Ectodermal cell (in vitro differentiated cells): ENCODE measurements at regions not wholly inside any gene's neighbourhood (a gene's known extent, or its start where the extent isn't known, plus 50 kb on each side); places are given as distances from the start of the nearest gene placed in this dataset.
"Not testable (repeated sequence)": the region's sequence is repeated elsewhere in the genome, so short reads cannot be mapped to it uniquely, and the experiment has no call there.

Experiments
- H3K27ac ChIP-seq: 2 replicates; pipeline ENCODE4 v1.7.0; 2013; ENCODE audit warnings: mild to moderate bottlenecking, low read depth, low read length; ENCODE audit not compliant: insufficient read depth, poor library complexity, severe bottlenecking
- H3K27me3 ChIP-seq: 2 replicates; pipeline ENCODE4 v1.7.0; 2013; ENCODE audit warnings: mild to moderate bottlenecking, low read length; ENCODE audit not compliant: insufficient read depth, control insufficient read depth, poor library complexity, severe bottlenecking
- H3K36me3 ChIP-seq: one replicate; pipeline ENCODE4 v1.7.0; 2013; ENCODE audit warnings: low read length; ENCODE audit not compliant: control insufficient read depth, insufficient read depth
- H3K4me1 ChIP-seq: one replicate; pipeline ENCODE4 v1.7.0; 2013; ENCODE audit warnings: low read length; ENCODE audit not compliant: control insufficient read depth, insufficient read depth
- H3K4me3 ChIP-seq: 2 replicates; pipeline ENCODE4 v1.7.0; 2013; ENCODE audit warnings: low read depth, low read length, control low read depth; ENCODE audit not compliant: insufficient read depth
- H3K9me3 ChIP-seq: 2 replicates; pipeline ENCODE4 v1.7.0; 2013; ENCODE audit warnings: mild to moderate bottlenecking, low read length, moderate library complexity; ENCODE audit not compliant: control insufficient read depth
- WGBS, 2 experiments: methylation state at CpG; one replicate each; pipeline ENCODE4 v1.1.7; 2013; ENCODE audit warnings: missing lambda C conversion rate in 2 of 2; 5-methylcytosine and 5-hydroxymethylcytosine counted together

- not testable (repeated sequence) for H3K4me1 ChIP-seq, H3K27ac ChIP-seq, H3K9me3 ChIP-seq, H3K4me3 ChIP-seq, H3K27me3 ChIP-seq, H3K36me3 ChIP-seq
- WGBS, 2 experiments = 100% methylated on average over 3 of the region's 4 CpGs; no CpG with 5 or more reads in 1 of the 2 experiments
Measured at GRCh38 chr17:20683651-20684229, 104.2 kb downstream of the CDRT15L2 start.

- not testable (repeated sequence) for H3K4me3 ChIP-seq, H3K4me1 ChIP-seq, H3K9me3 ChIP-seq, H3K27me3 ChIP-seq, H3K36me3 ChIP-seq, H3K27ac ChIP-seq
- WGBS, 2 experiments = 91 to 95% methylated on average over 19 to 24 of the region's 32 CpGs
Measured at GRCh38 chr17:20684975-20685374, 105.5 kb downstream of the CDRT15L2 start.

GRCh38 chr17:20687584-20687983 lies 108.1 kb downstream of the CDRT15L2 start:
- H3K36me3 ChIP-seq, H3K4me1 ChIP-seq, H3K4me3 ChIP-seq, H3K27me3 ChIP-seq, H3K27ac ChIP-seq, H3K9me3 ChIP-seq: not testable (repeated sequence)
- WGBS, 2 experiments = no CpG with 5 or more reads among the region's 2 CpGs

- H3K4me3 ChIP-seq, H3K27me3 ChIP-seq, H3K9me3 ChIP-seq, H3K36me3 ChIP-seq, H3K27ac ChIP-seq, H3K4me1 ChIP-seq: not testable (repeated sequence)
- 84 to 88% methylated on average over 10 of the region's 10 CpGs for WGBS, 2 experiments
Measured at GRCh38 chr17:20689170-20689749, 109.7 kb downstream of the CDRT15L2 start.

DNA sequence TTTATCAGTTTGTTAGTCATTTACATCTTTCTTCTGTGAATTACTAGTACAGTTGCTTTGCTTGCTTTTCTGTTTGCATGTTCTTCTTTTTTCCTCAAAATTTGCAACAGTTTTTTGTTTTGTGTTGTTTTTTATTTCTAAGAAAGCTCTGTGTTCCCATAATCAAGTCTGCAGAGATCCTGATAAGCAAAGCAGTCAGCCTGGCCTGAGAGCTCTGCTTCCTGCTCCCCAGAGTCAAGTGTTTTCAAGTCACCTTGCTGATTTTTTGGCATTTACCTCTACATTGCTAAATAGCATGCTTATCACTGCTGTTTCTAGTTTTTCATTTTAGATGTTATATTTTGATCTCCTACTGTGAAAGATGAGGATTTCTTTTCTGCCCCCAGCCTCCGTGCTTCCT lies 113.2 kb downstream of the CDRT15L2 start:
- not testable (repeated sequence) for H3K9me3 ChIP-seq, H3K27me3 ChIP-seq, H3K4me1 ChIP-seq, H3K4me3 ChIP-seq, H3K36me3 ChIP-seq, H3K27ac ChIP-seq
- 89% methylated on average over 1 of the region's 1 CpG; no CpG with 5 or more reads in 1 of the 2 experiments for WGBS, 2 experiments

GRCh38 chr17:20695871-20696270 lies 116.3 kb downstream of the CDRT15L2 start:
- not testable (repeated sequence) for H3K27me3 ChIP-seq, H3K9me3 ChIP-seq, H3K4me1 ChIP-seq, H3K36me3 ChIP-seq, H3K27ac ChIP-seq, H3K4me3 ChIP-seq
- WGBS, 2 experiments = 100% methylated on average over 1 of the region's 1 CpG

GRCh38 chr17:20698463-20699206 lies 119.1 kb downstream of the CDRT15L2 start:
- not testable (repeated sequence) for H3K4me1 ChIP-seq, H3K27me3 ChIP-seq, H3K27ac ChIP-seq, H3K4me3 ChIP-seq, H3K36me3 ChIP-seq, H3K9me3 ChIP-seq
- 90 to 94% methylated on average over 6 of the region's 8 CpGs for WGBS, 2 experiments

DNA sequence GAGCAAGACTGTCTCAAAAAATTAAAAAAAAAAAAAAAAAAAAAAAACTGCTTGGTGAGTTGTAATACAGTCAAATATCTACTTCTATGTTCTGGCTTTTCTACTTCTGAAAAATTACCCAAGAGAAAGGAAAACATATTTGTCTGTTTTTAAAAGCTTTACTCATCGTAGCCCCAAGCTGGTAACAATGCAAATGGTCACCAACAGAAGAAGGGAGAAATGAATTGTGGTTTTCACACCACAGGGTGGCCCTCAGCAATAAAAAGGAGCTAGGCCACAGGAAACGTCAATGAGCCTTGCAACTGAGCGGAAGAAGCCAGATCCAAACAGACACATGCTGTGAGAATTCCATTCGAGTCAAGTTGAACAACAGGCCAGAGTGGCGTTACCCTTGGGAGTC lies 121.0 kb downstream of the CDRT15L2 start:
- not testable (repeated sequence) for H3K27me3 ChIP-seq, H3K4me3 ChIP-seq, H3K27ac ChIP-seq, H3K9me3 ChIP-seq, H3K4me1 ChIP-seq, H3K36me3 ChIP-seq
- 82 to 83% methylated on average over 2 of the region's 5 CpGs for WGBS, 2 experiments

- H3K36me3 ChIP-seq, H3K4me1 ChIP-seq, H3K27me3 ChIP-seq, H3K9me3 ChIP-seq, H3K27ac ChIP-seq, H3K4me3 ChIP-seq: not testable (repeated sequence)
- WGBS, 2 experiments = 86 to 92% methylated on average over 4 of the region's 5 CpGs
Measured at GRCh38 chr17:20701366-20701765, 121.8 kb downstream of the CDRT15L2 start.

GRCh38 chr17:20702692-20703091 lies 123.2 kb downstream of the CDRT15L2 start:
- Histone ChIP-seq H3K27me3 (no peaks in the 10 kb centered on the region), H3K9me3 (no peaks in the 10 kb centered on the region), H3K4me3 (no peak overlapping the region), H3K36me3 (no peaks in the 10 kb centered on the region), H3K27ac (no peak overlapping the region), H3K4me1 (no peaks in the 10 kb centered on the region)
- 89 to 96% methylated on average over 4 of the region's 4 CpGs for WGBS, 2 experiments
